Right cardiac atrium (tissue), 5 donors: ENCODE measurements at regions not wholly inside any gene's neighbourhood (a gene's known extent, or its start where the extent isn't known, plus 50 kb on each side); places are given as distances from the start of the nearest gene placed in this dataset.

Experiments
- ATAC-seq, 2 donors: fragments of 200-7000 bp; cut with Tn5 transposase; one replicate each; pipeline versions ENCODE4 v1.8.0 to v1.9.1; 2020; ENCODE audit warnings: moderate library complexity in 2 of 2, mild to moderate bottlenecking in 1 of 2
- DNase-seq, 3 donors: peaks; one replicate each; pipeline ENCODE4 v3.0.0-alpha.2; 2020
- H3K27ac ChIP-seq: one replicate; pipeline ENCODE4 v1.5.1; 2013; ENCODE audit warnings: mild to moderate bottlenecking, low read length, control low read depth, moderate library complexity
- H3K27me3 ChIP-seq: one replicate; pipeline ENCODE4 v1.6.1; 2013; ENCODE audit not compliant: control insufficient read depth, insufficient read depth
- H3K4me1 ChIP-seq: one replicate; pipeline ENCODE4 v1.6.1; 2013; ENCODE audit warnings: low read length; ENCODE audit not compliant: control insufficient read depth, insufficient read depth
- H3K4me3 ChIP-seq: one replicate; pipeline ENCODE4 v1.5.1; 2013; ENCODE audit warnings: low read length, control low read depth
- H3K9me3 ChIP-seq: one replicate; pipeline ENCODE4 v1.6.1; 2013; ENCODE audit warnings: low read length; ENCODE audit not compliant: control insufficient read depth
- WGBS: extraction: QIAGEN DNeasy Blood & Tissue Kit; methylation state at CpG from one replicate; pipeline ENCODE4 v1.1.7; 2013; 5-methylcytosine and 5-hydroxymethylcytosine counted together
- intact Hi-C, 4 donors: fragments of 100-400 bp; cut with DNase I; formaldehyde crosslinking; loops; one replicate each; pipeline versions ENCODE4 v1.11.0 to v1.14.0; 2022 to 2023
- donor health status: healthy with polysubstance abuse.
- donor health status: DM: no; HTN: yes; CAD: no.
- donor health status: DM: no; HTN: no; CAD: no.
- donor health status: DM: no; HTN: yes; CAD: no; lungs with severe emphysema.
- donor health status: DM: yes; HTN: yes; CAD: no.

GRCh38 chr10:23869996-23870395 lies 338.9 kb upstream of the KIAA1217 start:
- H3K4me3 ChIP-seq: no peak overlapping the region
- ATAC-seq: no peak
- no peak overlapping the region for H3K27ac ChIP-seq
- no peaks in the 10 kb centered on the region for H3K4me1 ChIP-seq
- intact Hi-C loops: no loop called here
- WGBS: 65% methylated on average over 3 of the region's 3 CpGs
- DNase-seq: no peak
- no peaks in the 10 kb centered on the region for H3K9me3 ChIP-seq
- H3K27me3 ChIP-seq: no peaks in the 10 kb centered on the region

DNA sequence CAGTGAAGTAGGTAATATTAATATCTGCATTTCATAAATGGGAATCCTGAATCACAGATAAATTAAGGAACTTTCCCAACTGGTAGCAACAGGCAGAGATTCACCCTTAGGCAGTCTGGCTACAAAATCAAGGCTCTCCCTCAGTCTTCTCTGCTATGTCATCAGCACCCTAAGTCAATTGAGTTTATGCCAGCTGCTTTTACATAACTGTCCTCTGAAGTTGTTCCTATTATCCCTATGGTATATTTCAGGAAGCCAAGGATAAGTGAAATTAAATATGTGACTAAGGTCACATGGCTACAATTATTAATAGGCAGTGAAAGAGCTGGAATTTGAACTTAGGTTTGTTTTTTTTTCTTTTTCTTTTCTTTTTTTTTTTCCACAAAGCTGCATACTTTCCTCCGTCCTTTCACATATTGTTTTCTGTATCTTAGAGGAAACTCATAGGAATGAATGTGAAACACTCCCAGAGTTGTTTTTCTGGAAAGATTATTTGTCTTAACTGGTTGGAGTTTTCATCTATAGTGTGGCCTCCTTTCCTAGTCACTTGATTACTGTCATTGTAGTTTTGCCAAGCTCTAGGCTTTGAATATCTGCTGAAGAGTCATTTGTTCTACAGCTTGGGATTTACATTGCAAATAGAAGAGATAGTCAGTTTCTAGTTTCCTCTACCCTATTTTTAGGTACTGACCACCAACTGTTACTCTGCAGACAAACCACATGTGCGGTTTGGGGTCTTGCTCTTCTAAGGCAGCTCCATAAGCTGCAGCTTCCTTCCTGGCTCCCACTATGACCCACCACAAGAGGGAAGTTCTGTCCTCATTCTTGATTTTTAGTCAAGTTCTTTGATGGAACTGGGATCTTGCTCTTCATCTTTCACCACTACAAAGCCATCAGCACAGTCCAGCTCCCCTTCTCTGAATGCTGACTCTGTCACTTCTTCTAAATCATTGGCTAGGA lies 338.0 kb upstream of the KIAA1217 start:
- DNase-seq (no peak), ATAC-seq (no peak)
- intact Hi-C loops: no loop called here
- 30% methylated on average over 2 of the region's 2 CpGs for WGBS
- H3K4me1 ChIP-seq: no peaks in the 10 kb centered on the region
- no peak overlapping the region for H3K4me3 ChIP-seq
- H3K27ac ChIP-seq: no peak overlapping the region
- no peaks in the 10 kb centered on the region for H3K9me3 ChIP-seq
- no peaks in the 10 kb centered on the region for H3K27me3 ChIP-seq

GRCh38 chr10:23872290-23872689 lies 336.6 kb upstream of the KIAA1217 start:
- H3K4me1 ChIP-seq: no peaks in the 10 kb centered on the region

GRCh38 chr10:23877791-23878320 lies 331.1 kb upstream of the KIAA1217 start:
- WGBS: 84% methylated on average over 10 of the region's 10 CpGs
- peaks cover 4% of the 10 kb centered on the region for H3K27me3 ChIP-seq
- H3K27ac ChIP-seq: no peak overlapping the region
- no peaks in the 10 kb centered on the region for H3K9me3 ChIP-seq
- ATAC-seq (no peak), DNase-seq (no peak)
- intact Hi-C loops: no loop called here
- H3K4me1 ChIP-seq: no peaks in the 10 kb centered on the region
- H3K4me3 ChIP-seq: no peak overlapping the region

More at GRCh38 chr10:23872290-23872689, 336.6 kb upstream of the KIAA1217 start:
- Histone ChIP-seq H3K9me3 (no peaks in the 10 kb centered on the region), H3K27me3 (no peaks in the 10 kb centered on the region), H3K4me3 (no peak overlapping the region), H3K27ac (no peak overlapping the region)
- WGBS: 62% methylated on average over 2 of the region's 2 CpGs
- no peak for DNase-seq
- intact Hi-C loops: no loop called here
- no peak for ATAC-seq

DNA sequence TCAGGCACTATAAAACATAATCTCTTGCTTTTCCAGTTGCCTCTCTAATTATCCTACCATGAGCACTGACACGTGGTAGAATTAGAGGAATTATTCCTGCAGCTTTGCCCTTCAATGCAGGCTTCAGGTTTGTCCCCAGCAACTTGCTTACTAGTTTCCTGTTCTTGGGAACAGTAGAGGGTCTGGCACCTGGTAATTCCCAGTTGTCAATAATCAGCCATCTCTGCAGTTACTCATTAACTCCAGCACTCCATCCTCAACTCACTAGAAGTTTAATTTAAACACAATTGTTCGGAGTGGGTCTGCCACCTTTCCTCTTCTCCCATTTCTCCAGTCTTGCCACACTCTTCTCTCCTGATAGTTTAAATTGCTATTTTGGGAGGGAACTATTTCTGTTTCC lies 324.3 kb upstream of the KIAA1217 start:
- 51% methylated on average over 2 of the region's 2 CpGs for WGBS
- H3K27me3 ChIP-seq: no peaks in the 10 kb centered on the region
- no peak overlapping the region for H3K27ac ChIP-seq

DNA sequence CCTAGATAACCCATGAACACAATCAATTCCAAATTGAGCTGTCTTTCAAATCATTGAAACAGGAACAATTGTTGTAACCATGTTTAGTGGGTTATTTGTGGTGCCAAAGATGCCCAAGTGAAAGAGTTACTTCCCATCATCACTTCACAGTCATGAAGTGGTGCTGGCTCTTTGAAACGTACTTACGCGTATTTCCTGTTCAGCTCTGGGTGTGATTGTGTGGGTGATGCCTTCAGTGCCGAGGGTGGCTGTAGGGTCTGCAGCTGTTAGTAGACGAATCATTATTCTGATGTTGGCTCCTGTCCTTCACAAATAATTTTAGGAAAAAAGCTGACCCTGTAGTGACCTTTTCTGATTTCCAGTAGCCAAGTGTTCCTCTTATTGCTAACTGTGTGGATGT lies 323.1 kb upstream of the KIAA1217 start:
- DNase-seq (no peak), ATAC-seq (peak; percentile 57 to 58)
- H3K4me1 ChIP-seq: peaks cover 2% of the 10 kb centered on the region
- intact Hi-C loops: no loop called here
- H3K9me3 ChIP-seq: no peaks in the 10 kb centered on the region
- no peaks in the 10 kb centered on the region for H3K27me3 ChIP-seq
- H3K4me3 ChIP-seq: no peak overlapping the region
- 34% methylated on average over 5 of the region's 5 CpGs for WGBS
- no peak overlapping the region for H3K27ac ChIP-seq

More for the DNA sequence above, 324.3 kb upstream of the KIAA1217 start:
- ATAC-seq (no peak), DNase-seq (no peak)
- Histone ChIP-seq H3K9me3 (no peaks in the 10 kb centered on the region), H3K4me3 (no peak overlapping the region), H3K4me1 (peaks cover 2% of the 10 kb centered on the region)
- intact Hi-C loops: no loop called here

GRCh38 chr10:23886355-23886754 lies 322.6 kb upstream of the KIAA1217 start:
- H3K27ac ChIP-seq: no peak overlapping the region
- H3K9me3 ChIP-seq: no peaks in the 10 kb centered on the region
- peak; percentile 45 to 73 for ATAC-seq
- no peak overlapping the region for H3K4me3 ChIP-seq
- H3K27me3 ChIP-seq: no peaks in the 10 kb centered on the region
- DNase-seq: no peak
- intact Hi-C loops: no loop called here
- 24% methylated on average over 6 of the region's 6 CpGs for WGBS
- H3K4me1 ChIP-seq: peaks cover 2% of the 10 kb centered on the region

DNA sequence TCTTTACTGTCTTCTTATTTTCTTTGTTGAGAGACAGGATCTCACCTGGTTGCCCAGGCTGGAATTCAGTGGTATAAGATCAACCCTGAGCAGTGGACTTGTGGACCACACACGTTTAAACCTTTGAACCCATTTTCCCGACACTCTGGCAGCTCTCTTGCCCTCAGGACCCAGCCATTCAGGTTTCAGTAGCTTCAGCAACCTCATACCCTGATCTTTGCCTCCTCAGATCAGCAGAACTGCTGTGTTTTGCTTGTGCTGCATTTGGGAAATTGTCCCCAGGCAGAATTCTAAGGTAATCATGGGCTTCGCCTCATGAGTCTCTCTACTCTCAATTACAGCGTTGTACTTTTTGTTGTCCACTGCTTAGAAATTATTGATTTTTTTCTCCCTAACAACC lies 317.6 kb upstream of the KIAA1217 start:
- no peak for DNase-seq
- WGBS: 87% methylated on average over 4 of the region's 4 CpGs
- Histone ChIP-seq H3K27me3 (no peaks in the 10 kb centered on the region), H3K4me3 (no peak overlapping the region), H3K27ac (no peak overlapping the region), H3K4me1 (no peaks in the 10 kb centered on the region), H3K9me3 (no peaks in the 10 kb centered on the region)
- no peak for ATAC-seq
- intact Hi-C loops: no loop called here

GRCh38 chr10:23892296-23892695 lies 316.6 kb upstream of the KIAA1217 start:
- peaks cover 1% of the 10 kb centered on the region for H3K4me1 ChIP-seq
- intact Hi-C loops: no loop called here
- no peaks in the 10 kb centered on the region for H3K9me3 ChIP-seq
- ATAC-seq: no peak
- H3K27ac ChIP-seq: no peak overlapping the region
- H3K4me3 ChIP-seq: no peak overlapping the region
- no peaks in the 10 kb centered on the region for H3K27me3 ChIP-seq
- no peak for DNase-seq

- intact Hi-C loops: no loop called here
- Histone ChIP-seq H3K27me3 (no peaks in the 10 kb centered on the region), H3K4me3 (no peak overlapping the region), H3K27ac (no peak overlapping the region), H3K9me3 (no peaks in the 10 kb centered on the region), H3K4me1 (peaks cover 3% of the 10 kb centered on the region)
- WGBS: 81% methylated on average over 4 of the region's 4 CpGs
- DNase-seq: no peak
- no peak for ATAC-seq
Measured at GRCh38 chr10:23897267-23897666, 311.7 kb upstream of the KIAA1217 start.

DNA sequence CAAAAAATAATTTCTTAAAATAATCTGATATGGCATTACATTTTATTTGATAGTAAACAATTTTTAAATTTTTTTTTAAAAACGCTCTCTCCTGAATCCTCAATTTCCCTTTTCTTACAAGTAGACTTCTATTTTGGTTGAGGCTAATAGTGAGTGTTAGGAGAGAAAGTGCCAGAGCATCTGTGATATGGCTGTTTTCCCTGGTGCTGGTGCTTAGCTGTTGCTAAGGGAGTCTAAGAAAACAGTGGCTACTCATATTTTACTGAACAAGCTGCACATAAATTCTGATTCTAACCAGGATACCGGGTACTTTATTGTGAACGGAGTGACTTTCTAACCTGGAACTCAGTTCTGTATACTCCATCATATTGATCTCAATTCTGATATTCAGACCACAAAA lies 311.1 kb upstream of the KIAA1217 start:
- Histone ChIP-seq H3K9me3 (no peaks in the 10 kb centered on the region), H3K27me3 (no peaks in the 10 kb centered on the region), H3K27ac (no peak overlapping the region), H3K4me1 (peaks cover 3% of the 10 kb centered on the region), H3K4me3 (no peak overlapping the region)
- no peak for DNase-seq
- peak; percentile 70 to 84 for ATAC-seq
- intact Hi-C loops: no loop called here
- 62% methylated on average over 3 of the region's 3 CpGs for WGBS
